ENCODE measurements at regions not wholly inside any gene's neighbourhood (a gene's known extent, or its start where the extent isn't known, plus 50 kb on each side); places are given as distances from the start of the nearest gene placed in this dataset.
"Not testable (repeated sequence)": the region's sequence is repeated elsewhere in the genome, so short reads cannot be mapped to it uniquely, and the experiment has no call there.

DNA sequence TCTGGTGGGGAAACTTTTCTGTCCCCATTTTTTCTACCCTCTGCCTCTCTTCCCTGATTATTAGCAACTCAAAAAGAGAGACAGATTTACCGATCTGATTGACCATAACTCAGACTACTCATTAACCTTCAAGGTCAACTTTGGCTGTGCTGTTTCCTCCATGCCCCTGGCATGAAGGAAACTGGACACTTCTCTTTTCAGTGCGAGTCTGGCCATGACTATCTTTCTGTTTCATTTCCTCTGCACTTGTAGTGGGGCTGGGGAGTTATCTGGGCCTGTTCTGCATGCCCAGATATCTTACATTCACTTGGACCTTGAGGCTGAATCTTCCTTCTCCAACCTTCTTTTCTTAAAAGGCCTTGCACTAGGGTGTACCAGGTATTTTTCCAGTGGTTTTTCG lies 76.9 kb upstream of the SLCO2A1 start:
- no peak overlapping the region for H3K4me3 ChIP-seq (ENCODE audit: low read depth, low read length)
- no peak for DNase-seq (ENCODE audit: low read depth)
- no peak for TF ChIP-seq CTCF (IDR thresholded peaks at IDR 0.05; ENCODE audit: insufficient read depth, low read length)

DNA sequence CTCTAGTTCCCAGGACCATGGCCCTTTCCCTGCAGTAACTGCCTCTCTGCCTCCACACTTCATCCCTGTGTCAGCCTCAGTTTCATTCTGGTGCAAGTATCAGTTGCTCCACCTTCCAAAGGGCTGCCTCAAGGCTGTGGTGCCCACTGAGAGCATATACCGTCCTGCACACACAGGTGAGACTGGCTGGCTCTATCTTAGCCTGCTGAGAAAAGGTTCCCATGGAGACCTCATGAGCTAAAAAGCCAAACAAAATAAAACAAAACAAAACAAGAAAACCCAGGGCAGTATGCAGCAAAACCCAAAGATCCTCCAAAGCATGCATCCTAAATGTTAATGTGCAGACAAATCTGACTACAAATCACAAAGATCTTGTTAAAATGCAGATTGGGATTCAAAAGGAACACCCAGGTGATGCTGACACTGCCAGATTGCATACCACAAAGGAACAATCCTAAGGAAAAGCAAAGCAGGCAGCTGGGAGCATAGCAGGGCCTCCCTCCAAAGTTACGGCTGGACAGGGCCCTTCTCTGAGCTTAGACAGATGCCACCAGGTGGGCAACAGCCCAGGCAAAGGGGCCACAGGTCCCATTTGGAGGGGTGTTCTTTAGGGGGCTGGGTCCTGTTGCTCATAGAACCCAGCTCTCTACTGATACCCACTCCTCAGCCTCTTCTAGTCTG lies 76.3 kb upstream of the SLCO2A1 start:
- TF ChIP-seq CTCF (IDR thresholded peaks at IDR 0.05; ENCODE audit: insufficient read depth, low read length), result no peak
- H3K4me3 ChIP-seq (ENCODE audit: low read depth, low read length), result no peak overlapping the region
- no peak for DNase-seq (ENCODE audit: low read depth)

DNA sequence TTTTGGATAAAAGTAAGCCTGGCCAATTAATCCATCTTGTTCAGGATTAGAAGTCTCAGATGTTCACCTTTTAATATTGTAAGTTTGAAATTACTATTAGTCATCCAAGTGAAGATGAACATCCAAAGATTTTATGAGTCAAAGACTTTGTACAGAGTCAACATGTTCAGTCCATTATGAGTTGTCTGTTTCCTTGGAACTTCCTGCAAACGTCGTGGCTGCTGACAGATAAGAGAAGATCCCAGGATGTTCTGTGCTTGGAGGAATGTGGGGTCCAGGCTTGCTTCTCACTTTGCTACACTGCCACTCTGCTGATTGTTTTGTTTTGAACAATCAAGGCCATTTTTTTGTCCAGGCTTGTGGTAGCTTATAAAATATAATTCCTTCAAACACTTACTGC lies 74.3 kb upstream of the SLCO2A1 start:
- no peak for DNase-seq (ENCODE audit: low read depth)
- no peak for TF ChIP-seq CTCF (IDR thresholded peaks at IDR 0.05; ENCODE audit: insufficient read depth, low read length)
- H3K4me3 ChIP-seq (ENCODE audit: low read depth, low read length), result no peak overlapping the region

DNA sequence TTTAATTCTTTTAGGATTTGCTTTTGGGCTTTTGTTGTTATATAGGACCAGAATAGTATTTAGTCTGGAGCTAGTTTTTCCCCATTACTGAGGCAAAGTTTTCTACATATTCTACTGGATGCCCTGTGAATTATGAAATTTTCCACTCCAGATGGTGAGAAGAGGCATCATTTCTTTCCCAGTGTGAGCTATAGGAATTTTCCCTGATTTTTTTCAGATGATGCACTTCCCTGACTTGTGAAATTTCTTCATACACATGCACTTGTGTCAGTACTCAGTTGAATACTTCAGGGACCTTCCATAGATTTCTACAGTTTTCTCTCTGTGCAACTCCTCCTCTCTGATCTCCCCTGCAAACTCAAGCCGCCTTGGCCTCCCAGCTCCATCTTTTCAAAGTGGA lies 73.7 kb upstream of the SLCO2A1 start:
- H3K4me3 ChIP-seq (ENCODE audit: low read depth, low read length), result no peak overlapping the region
- DNase-seq (ENCODE audit: low read depth), result no peak
- no peak for TF ChIP-seq CTCF (IDR thresholded peaks at IDR 0.05; ENCODE audit: insufficient read depth, low read length)

- H3K4me3 ChIP-seq (ENCODE audit: low read depth, low read length), result no peak overlapping the region
- DNase-seq (ENCODE audit: low read depth), result no peak
- TF ChIP-seq CTCF (IDR thresholded peaks at IDR 0.05; ENCODE audit: insufficient read depth, low read length), result no peak
These were observed 73.3 kb upstream of the SLCO2A1 start for GRCh38 chr3:134102976-134103375.

DNA sequence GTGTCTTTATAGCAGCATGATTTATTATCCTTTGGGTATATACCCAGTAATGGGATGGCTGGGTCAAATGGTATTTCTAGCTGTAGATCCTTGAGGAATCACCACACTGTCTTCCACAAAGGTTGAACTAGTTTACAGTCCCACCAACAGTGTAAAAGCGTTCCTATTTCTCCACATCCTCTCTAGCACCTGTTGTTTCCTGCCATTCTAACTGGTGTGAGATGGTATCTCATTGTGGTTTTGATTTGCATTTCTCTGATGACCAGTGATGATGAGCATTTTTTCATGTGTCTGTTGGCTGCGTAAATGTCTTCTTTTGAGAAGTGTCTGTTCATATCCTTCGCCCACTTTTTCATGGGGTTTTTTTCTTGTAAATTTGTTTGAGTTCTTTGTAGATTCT lies 66.5 kb upstream of the SLCO2A1 start:
- DNase-seq (ENCODE audit: low read depth), result not testable (repeated sequence)

GRCh38 chr3:134095005-134095404 lies 65.3 kb upstream of the SLCO2A1 start:
- H3K4me3 ChIP-seq (ENCODE audit: low read depth, low read length), result no peak overlapping the region
- TF ChIP-seq CTCF (IDR thresholded peaks at IDR 0.05; ENCODE audit: insufficient read depth, low read length), result no peak
- no peak for DNase-seq (ENCODE audit: low read depth)

More for the DNA sequence above, 66.5 kb upstream of the SLCO2A1 start:
- H3K4me3 ChIP-seq (ENCODE audit: low read depth, low read length), result not testable (repeated sequence)
